ENCODE measurements at regions not wholly inside any gene's neighbourhood (a gene's known extent, or its start where the extent isn't known, plus 50 kb on each side); places are given as distances from the start of the nearest gene placed in this dataset.

DNA sequence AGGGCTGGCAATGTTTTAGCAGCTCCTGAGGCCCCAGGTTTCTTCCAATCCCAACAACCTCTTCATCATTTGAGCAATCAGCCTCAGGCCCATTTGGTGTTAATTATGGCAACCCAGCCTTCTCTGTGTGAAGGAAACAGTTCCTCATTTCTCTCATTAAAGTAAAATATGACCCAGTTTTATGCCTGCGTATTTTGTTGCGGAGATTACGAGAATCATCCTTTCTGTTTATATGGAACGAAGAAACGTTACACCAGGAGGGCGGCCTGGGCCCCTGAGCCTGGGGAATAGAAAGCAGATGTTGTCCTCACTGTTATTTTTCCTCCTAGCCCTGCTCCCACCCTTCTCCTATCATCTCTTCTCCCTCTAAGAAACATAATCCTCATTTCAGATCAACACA lies 332.2 kb upstream of the USP24 start:
- no peak for TF ChIP-seq EZH2 (IDR thresholded peaks at IDR 0.05; ENCODE audit: low read length, unreplicated experiment)
- TF ChIP-seq, protein P1, sequence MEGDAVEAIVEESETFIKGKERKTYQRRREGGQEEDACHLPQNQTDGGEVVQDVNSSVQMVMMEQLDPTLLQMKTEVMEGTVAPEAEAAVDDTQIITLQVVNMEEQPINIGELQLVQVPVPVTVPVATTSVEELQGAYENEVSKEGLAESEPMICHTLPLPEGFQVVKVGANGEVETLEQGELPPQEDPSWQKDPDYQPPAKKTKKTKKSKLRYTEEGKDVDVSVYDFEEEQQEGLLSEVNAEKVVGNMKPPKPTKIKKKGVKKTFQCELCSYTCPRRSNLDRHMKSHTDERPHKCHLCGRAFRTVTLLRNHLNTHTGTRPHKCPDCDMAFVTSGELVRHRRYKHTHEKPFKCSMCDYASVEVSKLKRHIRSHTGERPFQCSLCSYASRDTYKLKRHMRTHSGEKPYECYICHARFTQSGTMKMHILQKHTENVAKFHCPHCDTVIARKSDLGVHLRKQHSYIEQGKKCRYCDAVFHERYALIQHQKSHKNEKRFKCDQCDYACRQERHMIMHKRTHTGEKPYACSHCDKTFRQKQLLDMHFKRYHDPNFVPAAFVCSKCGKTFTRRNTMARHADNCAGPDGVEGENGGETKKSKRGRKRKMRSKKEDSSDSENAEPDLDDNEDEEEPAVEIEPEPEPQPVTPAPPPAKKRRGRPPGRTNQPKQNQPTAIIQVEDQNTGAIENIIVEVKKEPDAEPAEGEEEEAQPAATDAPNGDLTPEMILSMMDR (conservative IDR thresholded peaks at IDR 0.05; ENCODE audit: low read depth, low read length) = no peak
